ENCODE measurements at regions not wholly inside any gene's neighbourhood (a gene's known extent, or its start where the extent isn't known, plus 50 kb on each side); places are given as distances from the start of the nearest gene placed in this dataset.

DNA sequence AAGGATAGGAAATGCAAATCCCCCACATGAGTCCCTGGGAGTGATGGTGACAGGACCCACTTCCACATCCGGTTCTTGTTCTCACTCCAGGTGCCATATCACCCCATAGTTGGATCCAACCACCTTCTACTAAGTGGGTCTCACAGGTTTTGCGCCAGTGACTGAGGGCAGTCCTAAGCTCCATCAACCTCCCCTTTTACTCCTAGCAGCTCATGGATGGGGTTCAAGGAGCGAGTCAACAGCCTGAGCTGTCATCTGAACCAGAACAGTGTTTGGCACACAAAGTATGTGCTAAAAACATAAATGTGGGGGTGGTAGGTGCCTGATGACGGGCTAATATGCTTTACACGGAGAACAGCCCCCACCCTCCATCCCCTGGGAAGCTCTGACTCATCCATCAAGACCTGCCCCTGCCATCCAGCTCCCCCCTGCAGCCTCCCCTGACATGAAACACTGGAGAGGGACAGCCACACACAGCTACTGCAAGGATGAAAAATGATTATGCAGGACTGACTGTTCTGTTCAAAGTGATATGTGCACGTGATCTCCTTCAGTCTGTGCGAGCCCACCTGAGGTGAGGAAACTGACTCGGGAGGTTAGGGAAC is 143.2 kb upstream of the CDH5 start:
- 63% methylated on average over 8 of the region's 8 CpGs for WGBS, 2 donors
- H3K27ac ChIP-seq, result no peak overlapping the region
- no peak overlapping the region for H3K4me3 ChIP-seq
- no peaks in the 10 kb centered on the region for H3K27me3 ChIP-seq
- H3K9me3 ChIP-seq, result no peaks in the 10 kb centered on the region
- DNase-seq, result peak; percentile 22
- H3K36me3 ChIP-seq, result no peaks in the 10 kb centered on the region
- intact Hi-C loops (cut with DNase I), result no loop called here
- no peak for TF ChIP-seq POLR2A (IDR thresholded peaks at IDR 0.05)
- TF ChIP-seq CTCF (IDR thresholded peaks at IDR 0.05), result no peak
- no peak for TF ChIP-seq POLR2AphosphoS5 (IDR thresholded peaks at IDR 0.05)
- no peak for TF ChIP-seq EP300 (IDR thresholded peaks at IDR 0.05)
- H3K4me1 ChIP-seq, result no peaks in the 10 kb centered on the region

- WGBS, 2 donors, result 62 to 91% methylated on average over 1 of the region's 1 CpG
- Histone ChIP-seq H3K36me3 (no peaks in the 10 kb centered on the region), H3K9me3 (no peaks in the 10 kb centered on the region), H3K27ac (no peak overlapping the region), H3K4me1 (no peaks in the 10 kb centered on the region), H3K4me3 (no peak overlapping the region), H3K27me3 (no peaks in the 10 kb centered on the region)
- peak; percentile 10 for DNase-seq
- intact Hi-C loops (cut with DNase I), result no loop called here
- no peak for TF ChIP-seq EP300 (IDR thresholded peaks at IDR 0.05)
- no peak for TF ChIP-seq CTCF (IDR thresholded peaks at IDR 0.05)
These were observed 143.7 kb upstream of the CDH5 start for GRCh38 chr16:66222756-66223155.

- 42 to 68% methylated on average over 6 of the region's 6 CpGs for WGBS, 2 donors
- no peak for TF ChIP-seq EP300 (IDR thresholded peaks at IDR 0.05)
- TF ChIP-seq POLR2A (IDR thresholded peaks at IDR 0.05), result no peak
- no peak for TF ChIP-seq POLR2AphosphoS5 (IDR thresholded peaks at IDR 0.05)
- TF ChIP-seq CTCF (IDR thresholded peaks at IDR 0.05), result no peak
- intact Hi-C loops (cut with DNase I), result no loop called here
These were observed 145.8 kb upstream of the CDH5 start for GRCh38 chr16:66220702-66221101.

GRCh38 chr16:66219491-66219890 is 147.0 kb upstream of the CDH5 start:
- intact Hi-C loops (cut with DNase I), result no loop called here
- H3K27ac ChIP-seq, result no peak overlapping the region
- H3K27me3 ChIP-seq, result no peaks in the 10 kb centered on the region
- no peak for DNase-seq
- no peaks in the 10 kb centered on the region for H3K36me3 ChIP-seq
- no peak overlapping the region for H3K4me3 ChIP-seq
- H3K9me3 ChIP-seq, result no peaks in the 10 kb centered on the region
- TF ChIP-seq EP300 (IDR thresholded peaks at IDR 0.05) (no peak), CTCF (IDR thresholded peaks at IDR 0.05) (no peak), POLR2AphosphoS5 (IDR thresholded peaks at IDR 0.05) (no peak), POLR2A (IDR thresholded peaks at IDR 0.05) (no peak)
- no peaks in the 10 kb centered on the region for H3K4me1 ChIP-seq

More at GRCh38 chr16:66220702-66221101, 145.8 kb upstream of the CDH5 start:
- Histone ChIP-seq H3K27ac (no peak overlapping the region), H3K27me3 (no peaks in the 10 kb centered on the region), H3K9me3 (no peaks in the 10 kb centered on the region), H3K36me3 (no peaks in the 10 kb centered on the region), H3K4me3 (no peak overlapping the region), H3K4me1 (no peaks in the 10 kb centered on the region)
- no peak for DNase-seq

GRCh38 chr16:66212428-66212827 is 154.1 kb upstream of the CDH5 start:
- DNase-seq, result no peak
- no peaks in the 10 kb centered on the region for H3K4me1 ChIP-seq
- no peaks in the 10 kb centered on the region for H3K27me3 ChIP-seq
- no peak overlapping the region for H3K27ac ChIP-seq
- H3K4me3 ChIP-seq, result no peak overlapping the region
- no peak for TF ChIP-seq POLR2AphosphoS5 (IDR thresholded peaks at IDR 0.05)
- TF ChIP-seq POLR2A (IDR thresholded peaks at IDR 0.05), result no peak
- TF ChIP-seq CTCF (IDR thresholded peaks at IDR 0.05), result no peak
- TF ChIP-seq EP300 (IDR thresholded peaks at IDR 0.05), result no peak
- 39 to 55% methylated on average over 6 of the region's 6 CpGs for WGBS, 2 donors
- intact Hi-C loops (cut with DNase I), result no loop called here
- no peaks in the 10 kb centered on the region for H3K36me3 ChIP-seq
- H3K9me3 ChIP-seq, result no peaks in the 10 kb centered on the region
